Prostate gland (tissue), 2 donors: ENCODE measurements at regions not wholly inside any gene's neighbourhood (a gene's known extent, or its start where the extent isn't known, plus 50 kb on each side); places are given as distances from the start of the nearest gene placed in this dataset.

Experiments
- CTCF ChIP-seq, 4 experiments: fragments of 200-600 bp in 2 of 4; fragments of 450-650 bp in 2 of 4; sonication (generic) in 2 of 4; IDR thresholded peaks; 1 replicate in 3 of 4; 2 replicates in 1 of 4; pipeline ENCODE4 v1.5.1; 2016 to 2019; ENCODE audit warnings: antibody characterized with exemption in 4 of 4, mild to moderate bottlenecking in 2 of 4, moderate library complexity in 2 of 4
- POLR2A ChIP-seq: fragments of 450-650 bp; IDR thresholded peaks from one replicate; pipeline ENCODE4 v1.6.1; 2016; ENCODE audit warnings: antibody characterized with exemption, mild to moderate bottlenecking
- POLR2AphosphoS5 ChIP-seq: sonication (generic); formaldehyde crosslinking; IDR thresholded peaks from one replicate; pipeline ENCODE4 v1.6.1; 2017; ENCODE audit warnings: antibody characterized with exemption

- no peak for TF ChIP-seq POLR2AphosphoS5
- no peak for TF ChIP-seq CTCF (IDR thresholded peaks at IDR 0.05)
- no peak for TF ChIP-seq POLR2A
These were observed 166.4 kb downstream of the KATNAL1 start for GRCh38 chr13:30140973-30141372.
